Activated B cell treated with CpG ODN at 0.5 μM for 24 hours (primary cell): ENCODE measurements at regions not wholly inside any gene's neighbourhood (a gene's known extent, or its start where the extent isn't known, plus 50 kb on each side); places are given as distances from the start of the nearest gene placed in this dataset.

ENCODE experiments used
- ATAC-seq: fragments of 200-7000 bp; cut with Tn5 transposase; one replicate; pipeline ENCODE4 v1.10.0; 2021; ENCODE audit warnings: low read depth, mild to moderate bottlenecking, moderate library complexity
- CTCF ChIA-PET: fragments of 350-600 bp; sonication (Branson Sonifier 250); formaldehyde crosslinking; loops from one replicate; lab custom pipeline; 2021; ENCODE audit warnings: antibody characterized with exemption; lab: Charles Lee
- POLR2A ChIA-PET: fragments of 350-600 bp; sonication (Branson Sonifier 250); formaldehyde crosslinking; loops from one replicate; lab custom pipeline; 2021; ENCODE audit warnings: antibody characterized with exemption; lab: Charles Lee
- DNase-seq: peaks from one replicate; pipeline ENCODE4 v3.0.0; 2022
- H3K27ac Mint-ChIP-seq: one replicate; pipeline ENCODE4 v1.8.0; 2020; ENCODE audit warnings: mixed read lengths
- H3K27me3 Mint-ChIP-seq: one replicate; pipeline ENCODE4 v1.8.0; 2021; ENCODE audit warnings: mixed read lengths
- H3K36me3 Mint-ChIP-seq: one replicate; pipeline ENCODE4 v1.8.0; 2021; ENCODE audit warnings: low read depth, mixed read lengths
- H3K4me1 Mint-ChIP-seq: one replicate; pipeline ENCODE4 v1.8.0; 2021; ENCODE audit warnings: mixed read lengths
- H3K4me3 Mint-ChIP-seq: one replicate; pipeline ENCODE4 v1.8.0; 2020; ENCODE audit warnings: mild to moderate bottlenecking, mixed read lengths
- H3K9me3 Mint-ChIP-seq: one replicate; pipeline ENCODE4 v1.8.0; 2020; ENCODE audit warnings: mixed read lengths
- intact Hi-C: fragments of 100-400 bp; cut with micrococcal nuclease; formaldehyde crosslinking; loops from one replicate; pipeline ENCODE4 v1.15.1; 2024
- TF ChIP-seq, protein P1 (sequence below): fragments of 200-600 bp; IDR thresholded peaks from one replicate; pipeline ENCODE4 v1.8.0; 2022; ENCODE audit warnings: antibody characterized with exemption, mild to moderate bottlenecking

DNA sequence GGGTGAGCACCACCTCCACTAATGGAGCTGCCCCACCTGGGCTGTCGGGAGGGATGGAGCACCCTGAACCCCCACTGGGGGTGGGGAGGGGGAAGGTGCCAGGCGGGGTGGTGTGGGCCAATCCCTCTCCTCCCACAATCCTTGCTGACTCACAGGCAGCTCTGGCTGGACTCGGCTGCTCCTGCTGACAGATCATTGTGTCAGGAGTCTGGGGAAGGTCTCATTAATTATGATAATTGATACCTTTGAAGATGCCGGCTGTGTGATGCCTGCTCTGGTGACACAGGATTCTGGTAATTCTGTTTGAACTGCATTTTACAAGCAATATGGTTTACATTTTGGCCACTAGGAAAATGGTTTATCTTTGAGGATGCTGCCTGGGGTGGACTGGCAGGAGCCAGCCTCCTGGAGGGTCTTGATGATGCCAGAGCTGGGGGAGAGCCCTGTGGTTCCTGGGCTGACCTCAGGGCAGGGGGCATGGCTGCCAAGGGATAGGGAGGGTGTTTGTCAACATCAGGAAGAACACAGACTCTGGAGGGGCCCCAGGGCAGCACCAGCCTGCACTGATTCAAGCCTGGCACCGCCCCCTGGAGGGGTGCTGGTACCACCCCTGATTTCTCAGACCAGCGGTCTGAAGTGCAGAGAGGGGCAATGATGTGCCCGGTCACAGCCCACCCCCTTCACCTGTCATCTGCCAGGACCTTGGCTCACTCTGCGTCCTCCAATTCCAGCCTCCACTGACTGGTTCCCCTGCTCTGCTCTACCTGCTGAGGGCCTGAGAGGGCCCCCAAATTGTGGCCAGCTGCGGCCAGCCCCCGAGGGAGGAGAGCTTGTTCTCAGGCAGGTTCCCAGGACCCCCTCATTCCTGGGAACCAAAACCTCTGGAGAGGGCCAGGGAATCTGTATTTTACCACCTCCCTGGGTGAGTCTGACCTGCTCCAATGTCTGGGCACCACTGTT lies 338.8 kb downstream of the MATN1 start:
- Mint-ChIP-seq H3K27me3 (peaks cover 19% of the 10 kb centered on the region), H3K27ac (no peak overlapping the region), H3K4me1 (peaks cover 3% of the 10 kb centered on the region), H3K9me3 (no peaks in the 10 kb centered on the region), H3K36me3 (no peaks in the 10 kb centered on the region), H3K4me3 (no peak overlapping the region)
- ChIA-PET CTCF (no interaction called here), POLR2A (no interaction called here)
- TF ChIP-seq, protein P1, sequence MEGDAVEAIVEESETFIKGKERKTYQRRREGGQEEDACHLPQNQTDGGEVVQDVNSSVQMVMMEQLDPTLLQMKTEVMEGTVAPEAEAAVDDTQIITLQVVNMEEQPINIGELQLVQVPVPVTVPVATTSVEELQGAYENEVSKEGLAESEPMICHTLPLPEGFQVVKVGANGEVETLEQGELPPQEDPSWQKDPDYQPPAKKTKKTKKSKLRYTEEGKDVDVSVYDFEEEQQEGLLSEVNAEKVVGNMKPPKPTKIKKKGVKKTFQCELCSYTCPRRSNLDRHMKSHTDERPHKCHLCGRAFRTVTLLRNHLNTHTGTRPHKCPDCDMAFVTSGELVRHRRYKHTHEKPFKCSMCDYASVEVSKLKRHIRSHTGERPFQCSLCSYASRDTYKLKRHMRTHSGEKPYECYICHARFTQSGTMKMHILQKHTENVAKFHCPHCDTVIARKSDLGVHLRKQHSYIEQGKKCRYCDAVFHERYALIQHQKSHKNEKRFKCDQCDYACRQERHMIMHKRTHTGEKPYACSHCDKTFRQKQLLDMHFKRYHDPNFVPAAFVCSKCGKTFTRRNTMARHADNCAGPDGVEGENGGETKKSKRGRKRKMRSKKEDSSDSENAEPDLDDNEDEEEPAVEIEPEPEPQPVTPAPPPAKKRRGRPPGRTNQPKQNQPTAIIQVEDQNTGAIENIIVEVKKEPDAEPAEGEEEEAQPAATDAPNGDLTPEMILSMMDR = no peak
- intact Hi-C loops = no loop called here
- DNase-seq (no peak), ATAC-seq (no peak)

GRCh38 chr1:30383221-30383711 lies 340.1 kb downstream of the MATN1 start:
- TF ChIP-seq, protein P1 = no peak
- intact Hi-C loops = no loop called here
- H3K4me1 Mint-ChIP-seq = peaks cover 3% of the 10 kb centered on the region
- ATAC-seq = no peak
- peaks cover 22% of the 10 kb centered on the region for H3K27me3 Mint-ChIP-seq
- ChIA-PET CTCF (no interaction called here), POLR2A (no interaction called here)
- H3K36me3 Mint-ChIP-seq = no peaks in the 10 kb centered on the region
- H3K27ac Mint-ChIP-seq = no peak overlapping the region
- no peaks in the 10 kb centered on the region for H3K9me3 Mint-ChIP-seq
- DNase-seq = no peak
- H3K4me3 Mint-ChIP-seq = no peak overlapping the region

GRCh38 chr1:30382496-30382895 lies 340.9 kb downstream of the MATN1 start:
- Mint-ChIP-seq H3K4me1 (peaks cover 3% of the 10 kb centered on the region), H3K27ac (no peak overlapping the region), H3K27me3 (peaks cover 20% of the 10 kb centered on the region), H3K36me3 (no peaks in the 10 kb centered on the region), H3K9me3 (no peaks in the 10 kb centered on the region), H3K4me3 (no peak overlapping the region)
- ChIA-PET POLR2A (no interaction called here), CTCF (no interaction called here)
- ATAC-seq = no peak
- intact Hi-C loops = no loop called here
- TF ChIP-seq, protein P1 = no peak
- no peak for DNase-seq

GRCh38 chr1:30381671-30382365 lies 341.6 kb downstream of the MATN1 start:
- ChIA-PET CTCF (interaction anchor here (2.8 kb wide), 1 partner anchor 1145 kb away, joined by 20 read pairs; the partner anchor contains the start of gene PTPRU), POLR2A (no interaction called here)
- ATAC-seq (no peak), DNase-seq (no peak)
- H3K4me1 Mint-ChIP-seq = peaks cover 3% of the 10 kb centered on the region
- H3K27me3 Mint-ChIP-seq = peaks cover 17% of the 10 kb centered on the region
- TF ChIP-seq, protein P1 = no peak
- no peak overlapping the region for H3K27ac Mint-ChIP-seq
- intact Hi-C loops = no loop called here
- no peaks in the 10 kb centered on the region for H3K36me3 Mint-ChIP-seq
- no peak overlapping the region for H3K4me3 Mint-ChIP-seq
- no peaks in the 10 kb centered on the region for H3K9me3 Mint-ChIP-seq

GRCh38 chr1:30381266-30381665 lies 342.1 kb downstream of the MATN1 start:
- Mint-ChIP-seq H3K27me3 (peaks cover 20% of the 10 kb centered on the region), H3K4me3 (no peak overlapping the region), H3K36me3 (no peaks in the 10 kb centered on the region), H3K27ac (no peak overlapping the region), H3K4me1 (peaks cover 3% of the 10 kb centered on the region), H3K9me3 (no peaks in the 10 kb centered on the region)
- DNase-seq (no peak), ATAC-seq (no peak)
- intact Hi-C loops = no loop called here
- POLR2A ChIA-PET = no interaction called here
- CTCF ChIA-PET = interaction anchor here (0.9 to 2.8 kb wide), 8 partner anchors 9 to 1159 kb away, joined by 3 to 20 read pairs (median 6); partner anchors contain the start of genes MECR and PTPRU
- TF ChIP-seq, protein P1 = no peak
